D721Med (cell line): ENCODE measurements at regions not wholly inside any gene's neighbourhood (a gene's known extent, or its start where the extent isn't known, plus 50 kb on each side); places are given as distances from the start of the nearest gene placed in this dataset.

Experiments used
- DNase-seq: peaks from one replicate; pipeline ENCODE4 v3.0.0; 2011; ENCODE audit warnings: low spot score; ENCODE audit not compliant: insufficient read length
- FAIRE-seq: peaks from 2 replicates; lab custom pipeline; 2011; peaks lifted over from hg19 to GRCh38; lab: Jason Lieb, UNC
- TF ChIP-seq, protein P1 (sequence below): IDR thresholded peaks from 2 replicates; pipeline ENCODE4 v1.5.1; 2012; ENCODE audit warnings: mild to moderate bottlenecking, control low read depth; ENCODE audit not compliant: insufficient read depth; ENCODE audit errors: missing control alignments

DNA sequence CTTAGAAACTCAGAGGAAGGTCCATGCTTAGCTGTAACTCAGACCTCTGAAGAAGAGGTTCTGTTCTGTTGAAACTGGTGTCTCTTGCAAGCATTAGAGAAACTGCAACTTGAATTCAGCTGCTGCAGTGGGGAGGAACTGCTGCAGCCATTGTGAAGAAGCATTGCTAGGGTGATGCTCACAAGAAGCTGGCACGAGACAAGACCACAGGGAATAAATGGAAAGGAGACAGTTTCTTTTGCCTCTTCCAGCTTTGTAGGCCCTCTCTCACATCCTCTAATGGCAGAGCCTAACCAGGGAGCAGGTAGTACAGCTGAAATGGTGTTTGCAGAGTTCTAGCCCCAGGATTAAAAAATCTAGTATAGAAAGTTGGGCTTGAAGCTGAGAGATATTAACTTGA, 148.0 kb upstream of the DMAC1 start:
- DNase-seq (no peak), FAIRE-seq (no peak)
- TF ChIP-seq, protein P1, sequence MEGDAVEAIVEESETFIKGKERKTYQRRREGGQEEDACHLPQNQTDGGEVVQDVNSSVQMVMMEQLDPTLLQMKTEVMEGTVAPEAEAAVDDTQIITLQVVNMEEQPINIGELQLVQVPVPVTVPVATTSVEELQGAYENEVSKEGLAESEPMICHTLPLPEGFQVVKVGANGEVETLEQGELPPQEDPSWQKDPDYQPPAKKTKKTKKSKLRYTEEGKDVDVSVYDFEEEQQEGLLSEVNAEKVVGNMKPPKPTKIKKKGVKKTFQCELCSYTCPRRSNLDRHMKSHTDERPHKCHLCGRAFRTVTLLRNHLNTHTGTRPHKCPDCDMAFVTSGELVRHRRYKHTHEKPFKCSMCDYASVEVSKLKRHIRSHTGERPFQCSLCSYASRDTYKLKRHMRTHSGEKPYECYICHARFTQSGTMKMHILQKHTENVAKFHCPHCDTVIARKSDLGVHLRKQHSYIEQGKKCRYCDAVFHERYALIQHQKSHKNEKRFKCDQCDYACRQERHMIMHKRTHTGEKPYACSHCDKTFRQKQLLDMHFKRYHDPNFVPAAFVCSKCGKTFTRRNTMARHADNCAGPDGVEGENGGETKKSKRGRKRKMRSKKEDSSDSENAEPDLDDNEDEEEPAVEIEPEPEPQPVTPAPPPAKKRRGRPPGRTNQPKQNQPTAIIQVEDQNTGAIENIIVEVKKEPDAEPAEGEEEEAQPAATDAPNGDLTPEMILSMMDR = no peak

DNA sequence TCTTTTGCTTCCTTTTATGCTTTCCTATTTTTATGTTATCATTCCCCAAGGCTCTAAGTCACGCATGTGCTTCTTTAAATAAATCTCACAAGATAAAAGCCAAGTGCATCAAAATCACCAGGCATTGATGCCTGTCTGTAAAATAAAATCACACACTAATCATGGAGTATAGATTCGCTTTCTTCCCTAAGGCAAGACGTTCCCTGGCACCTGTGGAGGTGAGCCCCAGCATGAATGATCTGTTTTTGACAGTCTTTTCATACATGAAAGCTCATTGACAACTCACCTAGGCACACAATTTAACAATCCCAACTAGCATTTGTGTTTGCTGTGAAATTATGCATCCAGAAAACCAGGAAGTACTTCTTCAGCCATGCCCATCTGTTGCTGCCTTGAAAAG, 146.9 kb upstream of the DMAC1 start:
- DNase-seq (no peak), FAIRE-seq (no peak)
- TF ChIP-seq, protein P1 = no peak

DNA sequence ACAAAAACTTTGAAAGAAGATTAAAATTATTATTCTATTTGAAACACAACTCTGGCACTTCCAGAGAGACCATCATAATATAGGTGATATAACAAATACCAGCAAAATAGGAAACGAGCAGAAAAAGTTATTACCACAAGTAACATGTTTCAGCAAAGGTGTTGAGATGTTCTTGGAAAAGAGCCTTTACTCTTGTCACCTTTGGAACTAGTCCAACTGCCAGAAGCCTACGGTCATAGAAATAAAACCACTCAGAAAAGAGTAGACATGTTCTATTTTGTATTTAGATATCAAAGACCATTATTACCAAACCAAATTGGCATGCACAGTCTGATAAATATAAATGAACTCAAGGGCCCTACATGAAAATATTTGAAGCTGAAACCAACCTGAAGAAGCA, 145.0 kb upstream of the DMAC1 start:
- TF ChIP-seq, protein P1 = no peak
- FAIRE-seq (no peak), DNase-seq (no peak)

DNA sequence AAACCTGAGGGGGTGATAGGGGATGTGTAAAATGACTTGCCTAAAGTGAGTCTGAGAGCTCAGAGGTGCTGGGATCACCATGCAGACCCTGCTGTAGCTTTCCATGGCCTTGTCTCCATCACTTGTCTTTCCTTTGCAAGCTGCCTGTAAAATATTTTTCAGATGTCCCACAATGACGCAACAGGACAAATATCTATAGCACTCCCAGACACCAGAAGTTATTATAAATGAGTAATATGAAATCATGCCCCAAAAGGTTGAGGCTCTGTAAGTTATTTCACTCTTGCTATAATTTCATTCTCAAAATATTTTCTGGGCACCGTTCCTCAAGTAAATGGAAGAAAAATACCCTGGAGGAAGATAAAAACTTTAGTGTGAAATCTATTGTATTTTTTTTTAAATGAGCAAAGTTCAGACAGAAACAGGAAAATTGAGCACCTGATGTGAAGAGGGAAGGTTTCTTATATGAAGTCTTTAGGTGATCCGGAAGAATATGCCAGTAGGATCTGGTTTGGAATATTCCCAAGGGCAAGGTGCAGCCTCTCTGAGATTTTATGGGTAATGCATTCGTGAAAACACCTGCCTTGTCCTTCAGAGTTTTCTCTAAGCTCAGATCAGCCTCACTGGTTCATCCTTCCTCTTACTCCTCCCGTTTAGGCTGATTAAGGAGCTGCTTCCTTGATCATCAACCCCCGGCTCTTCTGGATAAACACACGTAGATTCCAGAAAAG, 138.3 kb upstream of the DMAC1 start:
- TF ChIP-seq, protein P1 = no peak
- FAIRE-seq (no peak), DNase-seq (no peak)

DNA sequence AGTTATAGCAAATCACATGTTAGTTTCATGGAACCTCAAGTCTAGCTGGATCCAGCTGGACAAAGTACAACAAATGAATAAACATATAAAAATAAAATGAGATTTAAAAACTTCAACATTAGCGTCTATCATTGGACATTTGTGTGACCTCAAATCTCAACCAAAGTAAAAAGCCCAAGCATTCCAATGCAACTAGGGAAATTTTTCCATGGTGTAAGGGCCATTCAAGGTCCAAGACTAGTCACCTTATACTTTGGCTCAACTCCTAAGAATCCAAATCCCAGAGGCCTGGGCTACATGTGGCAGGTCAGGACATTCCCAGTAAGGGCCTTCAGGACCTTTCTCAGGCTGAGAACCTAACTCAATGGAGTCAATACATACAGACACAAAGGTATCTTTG, 137.4 kb upstream of the DMAC1 start:
- TF ChIP-seq, protein P1 = no peak
- FAIRE-seq = no peak
- no peak for DNase-seq

DNA sequence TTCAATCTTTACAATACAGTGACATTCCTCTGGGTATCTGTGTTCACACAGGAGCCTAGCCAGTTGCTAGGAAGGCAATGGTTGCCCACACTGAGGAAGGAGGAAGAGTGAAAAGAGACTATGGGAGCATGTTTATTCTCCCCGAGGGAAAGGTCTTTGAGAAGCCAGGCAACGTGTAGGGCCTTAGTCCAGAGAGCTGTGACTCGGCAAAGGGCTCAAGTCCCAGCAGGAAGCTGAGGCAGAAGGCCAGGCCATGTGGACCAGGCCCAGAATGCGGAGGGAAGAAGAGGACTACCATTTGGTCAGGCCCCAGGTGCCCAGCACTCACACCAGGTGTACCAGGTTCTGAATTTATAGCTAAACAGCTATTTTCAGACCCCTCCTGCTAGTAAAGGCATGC, 136.6 kb upstream of the DMAC1 start:
- DNase-seq = no peak
- TF ChIP-seq, protein P1 = no peak
- FAIRE-seq = no peak

DNA sequence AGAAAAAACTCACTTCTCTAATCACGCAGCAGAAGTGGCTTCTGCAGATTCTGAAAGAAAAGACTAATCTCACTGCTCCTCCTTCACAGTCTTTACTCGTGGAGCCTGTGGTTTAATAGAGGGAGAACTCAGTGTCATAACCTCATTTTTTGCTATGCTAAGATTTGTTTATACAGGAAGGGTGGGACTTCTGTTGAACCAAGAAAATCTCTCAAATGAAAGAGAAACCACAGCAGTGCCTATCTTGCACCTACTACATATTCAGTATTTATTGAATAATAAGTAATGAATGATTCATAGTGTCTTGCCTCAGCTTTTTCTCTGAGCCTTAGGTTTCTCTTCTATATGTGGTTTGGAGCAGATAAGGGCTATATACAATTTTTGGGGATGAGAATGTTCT, 136.1 kb upstream of the DMAC1 start:
- DNase-seq (no peak), FAIRE-seq (no peak)
- TF ChIP-seq, protein P1 = no peak
